ENCODE measurements at regions not wholly inside any gene's neighbourhood (a gene's known extent, or its start where the extent isn't known, plus 50 kb on each side); places are given as distances from the start of the nearest gene placed in this dataset.

DNA sequence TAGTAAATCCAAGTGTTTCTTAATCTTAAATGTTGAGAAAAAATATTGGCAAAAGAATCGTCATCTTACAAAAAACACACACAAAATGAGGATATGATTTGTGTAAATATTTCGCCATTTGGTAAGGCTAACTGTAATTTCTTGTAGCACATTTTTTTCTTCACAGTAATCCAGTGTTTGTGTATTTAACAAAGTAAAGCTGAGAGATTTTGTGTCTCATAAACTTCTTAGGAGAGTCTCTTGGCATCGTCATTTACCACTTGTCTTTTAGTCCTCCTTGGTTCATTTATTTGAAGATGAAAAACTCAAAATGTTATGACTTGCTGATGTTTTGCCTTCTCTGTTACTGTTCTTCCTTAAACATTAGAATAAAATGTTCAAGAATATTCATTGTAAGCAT lies 326.7 kb upstream of the PITX2 start:
- TF ChIP-seq CTCF (IDR thresholded peaks at IDR 0.05 in 4 of 5, conservative IDR thresholded peaks at IDR 0.05 in 1 of 5) (no peak), POLR2A (IDR thresholded peaks at IDR 0.05) (no peak)
